Parathyroid adenoma (tissue), 2 donors: ENCODE measurements at regions not wholly inside any gene's neighbourhood (a gene's known extent, or its start where the extent isn't known, plus 50 kb on each side); places are given as distances from the start of the nearest gene placed in this dataset.

Experiments
- H2AFZ ChIP-seq: fragments of 300-600 bp; sonication (generic); one replicate; pipeline ENCODE4 v1.7.0; 2017; ENCODE audit warnings: antibody characterized with exemption, mild to moderate bottlenecking
- H3K27ac ChIP-seq: fragments of 300-600 bp; sonication (generic); one replicate; pipeline ENCODE4 v1.7.0; 2017
- H3K27me3 ChIP-seq: fragments of 300-600 bp; sonication (generic); one replicate; pipeline ENCODE4 v1.7.0; 2017; ENCODE audit warnings: low read length; ENCODE audit not compliant: control insufficient read depth, insufficient read depth
- H3K36me3 ChIP-seq: fragments of 300-600 bp; sonication (generic); one replicate; pipeline ENCODE4 v1.7.0; 2017; ENCODE audit warnings: low read length; ENCODE audit not compliant: control insufficient read depth, insufficient read depth
- H3K4me1 ChIP-seq: fragments of 300-600 bp; sonication (generic); one replicate; pipeline ENCODE4 v1.7.0; 2017; ENCODE audit warnings: control low read depth
- H3K4me2 ChIP-seq: fragments of 300-600 bp; sonication (generic); one replicate; pipeline ENCODE4 v1.7.0; 2017; ENCODE audit warnings: low read length
- H3K4me3 ChIP-seq: fragments of 300-600 bp; sonication (generic); one replicate; pipeline ENCODE4 v1.7.0; 2017; ENCODE audit warnings: low read depth, low read length
- H3K79me2 ChIP-seq: fragments of 300-600 bp; sonication (generic); one replicate; pipeline ENCODE4 v1.7.0; 2017; ENCODE audit warnings: control low read depth
- H3K9ac ChIP-seq: fragments of 300-600 bp; sonication (generic); one replicate; pipeline ENCODE4 v1.7.0; 2017; ENCODE audit warnings: mild to moderate bottlenecking
- H3K9me3 ChIP-seq: fragments of 300-600 bp; sonication (generic); one replicate; pipeline ENCODE4 v1.7.0; 2017; ENCODE audit warnings: low read length; ENCODE audit not compliant: control insufficient read depth
- TF ChIP-seq, protein P1 (sequence below): fragments of 300-600 bp; sonication (generic); IDR thresholded peaks from one replicate; pipeline ENCODE4 v1.7.0; 2017; ENCODE audit warnings: antibody characterized with exemption, mild to moderate bottlenecking
- donor health status: primary hyperparathyroidism.

DNA sequence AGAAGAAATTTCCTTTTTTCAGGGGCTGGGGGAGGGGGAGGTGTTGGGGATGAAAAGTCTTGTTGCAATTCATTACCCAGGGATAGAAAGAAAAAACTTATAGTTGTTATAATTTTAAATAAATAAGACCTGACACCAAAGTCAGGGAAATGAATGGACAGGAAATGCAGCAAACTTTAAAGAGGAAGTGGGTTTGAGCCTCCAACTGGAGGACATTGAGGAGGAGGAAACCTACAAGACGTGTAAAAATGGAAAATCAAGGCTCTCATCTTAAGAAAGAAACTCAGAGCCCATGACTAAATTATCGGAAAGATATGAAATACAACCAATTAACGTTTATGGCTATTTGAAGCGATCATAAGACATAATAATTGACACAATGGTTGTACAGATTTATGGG is 54.4 kb downstream of the NIBAN1 start:
- H3K4me2 ChIP-seq = no peak overlapping the region
- TF ChIP-seq, protein P1, sequence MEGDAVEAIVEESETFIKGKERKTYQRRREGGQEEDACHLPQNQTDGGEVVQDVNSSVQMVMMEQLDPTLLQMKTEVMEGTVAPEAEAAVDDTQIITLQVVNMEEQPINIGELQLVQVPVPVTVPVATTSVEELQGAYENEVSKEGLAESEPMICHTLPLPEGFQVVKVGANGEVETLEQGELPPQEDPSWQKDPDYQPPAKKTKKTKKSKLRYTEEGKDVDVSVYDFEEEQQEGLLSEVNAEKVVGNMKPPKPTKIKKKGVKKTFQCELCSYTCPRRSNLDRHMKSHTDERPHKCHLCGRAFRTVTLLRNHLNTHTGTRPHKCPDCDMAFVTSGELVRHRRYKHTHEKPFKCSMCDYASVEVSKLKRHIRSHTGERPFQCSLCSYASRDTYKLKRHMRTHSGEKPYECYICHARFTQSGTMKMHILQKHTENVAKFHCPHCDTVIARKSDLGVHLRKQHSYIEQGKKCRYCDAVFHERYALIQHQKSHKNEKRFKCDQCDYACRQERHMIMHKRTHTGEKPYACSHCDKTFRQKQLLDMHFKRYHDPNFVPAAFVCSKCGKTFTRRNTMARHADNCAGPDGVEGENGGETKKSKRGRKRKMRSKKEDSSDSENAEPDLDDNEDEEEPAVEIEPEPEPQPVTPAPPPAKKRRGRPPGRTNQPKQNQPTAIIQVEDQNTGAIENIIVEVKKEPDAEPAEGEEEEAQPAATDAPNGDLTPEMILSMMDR = no peak
- H3K27ac ChIP-seq = no peak overlapping the region
- H3K79me2 ChIP-seq = no peaks in the 10 kb centered on the region
- H2AFZ ChIP-seq = no peak overlapping the region
- no peak overlapping the region for H3K4me3 ChIP-seq
- H3K9me3 ChIP-seq = no peaks in the 10 kb centered on the region
- H3K36me3 ChIP-seq = no peaks in the 10 kb centered on the region
- no peak overlapping the region for H3K9ac ChIP-seq
- H3K4me1 ChIP-seq = no peaks in the 10 kb centered on the region
- H3K27me3 ChIP-seq = no peaks in the 10 kb centered on the region

DNA sequence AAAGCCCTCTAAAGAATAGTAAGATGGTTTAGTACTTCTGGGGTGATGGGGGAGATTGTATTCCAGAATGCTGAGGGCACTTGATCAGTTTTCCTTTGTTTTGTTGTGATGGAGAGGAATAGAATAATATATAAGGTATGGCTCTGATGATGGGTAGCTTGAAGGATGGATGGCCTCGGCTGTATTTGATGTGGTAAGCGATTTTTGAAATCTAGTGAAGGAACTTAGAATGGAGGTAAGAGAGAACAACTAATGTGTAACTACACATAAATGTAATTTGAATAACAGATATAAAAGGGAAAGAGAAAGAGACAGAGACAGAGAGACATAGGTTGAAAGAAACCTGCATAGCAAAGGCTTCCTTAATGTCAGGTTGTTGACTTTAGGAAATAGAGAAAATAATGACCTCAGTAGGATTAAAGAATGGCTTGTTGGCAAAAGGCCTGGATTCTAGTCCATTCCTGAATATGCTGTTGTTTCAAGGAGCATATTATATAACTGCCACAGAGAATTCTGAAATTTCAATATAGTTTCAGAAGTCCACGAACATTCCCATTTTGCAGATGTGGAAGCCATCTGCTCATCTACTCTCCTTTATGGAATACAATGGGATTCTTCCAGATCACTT is 58.7 kb downstream of the NIBAN1 start:
- H3K27ac ChIP-seq = no peak overlapping the region

DNA sequence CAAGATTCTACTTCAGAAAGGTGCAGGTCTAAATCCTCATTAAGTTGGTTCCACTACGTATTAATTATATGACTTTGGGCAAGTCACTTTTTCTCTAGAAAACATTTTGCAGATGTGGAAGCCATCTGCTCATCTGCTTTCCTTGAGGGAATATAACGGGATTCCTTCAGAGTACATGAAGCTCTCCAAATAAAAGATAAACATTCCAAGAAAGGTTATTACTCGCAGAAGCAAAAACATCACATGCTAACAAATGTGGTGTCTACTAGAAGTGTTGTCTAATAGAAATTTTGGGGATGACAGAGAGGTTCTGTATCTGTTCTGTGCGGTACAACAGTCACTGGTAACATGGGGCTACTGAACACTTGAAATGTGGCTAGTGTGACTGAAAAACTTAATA is 60.2 kb downstream of the NIBAN1 start:
- Histone ChIP-seq H3K9me3 (no peaks in the 10 kb centered on the region), H3K4me1 (no peaks in the 10 kb centered on the region), H2AFZ (no peak overlapping the region), H3K9ac (no peak overlapping the region), H3K4me3 (no peak overlapping the region), H3K27me3 (no peaks in the 10 kb centered on the region), H3K4me2 (no peak overlapping the region), H3K36me3 (no peaks in the 10 kb centered on the region), H3K27ac (no peak overlapping the region), H3K79me2 (no peaks in the 10 kb centered on the region)
- TF ChIP-seq, protein P1 = no peak

More for the DNA sequence above, 58.7 kb downstream of the NIBAN1 start:
- TF ChIP-seq, protein P1 = no peak
- no peaks in the 10 kb centered on the region for H3K27me3 ChIP-seq
- no peaks in the 10 kb centered on the region for H3K79me2 ChIP-seq
- no peak overlapping the region for H3K4me3 ChIP-seq
- no peaks in the 10 kb centered on the region for H3K9me3 ChIP-seq
- no peaks in the 10 kb centered on the region for H3K36me3 ChIP-seq
- H3K4me2 ChIP-seq = no peak overlapping the region
- H3K4me1 ChIP-seq = no peaks in the 10 kb centered on the region
- H2AFZ ChIP-seq = no peak overlapping the region
- no peak overlapping the region for H3K9ac ChIP-seq

DNA sequence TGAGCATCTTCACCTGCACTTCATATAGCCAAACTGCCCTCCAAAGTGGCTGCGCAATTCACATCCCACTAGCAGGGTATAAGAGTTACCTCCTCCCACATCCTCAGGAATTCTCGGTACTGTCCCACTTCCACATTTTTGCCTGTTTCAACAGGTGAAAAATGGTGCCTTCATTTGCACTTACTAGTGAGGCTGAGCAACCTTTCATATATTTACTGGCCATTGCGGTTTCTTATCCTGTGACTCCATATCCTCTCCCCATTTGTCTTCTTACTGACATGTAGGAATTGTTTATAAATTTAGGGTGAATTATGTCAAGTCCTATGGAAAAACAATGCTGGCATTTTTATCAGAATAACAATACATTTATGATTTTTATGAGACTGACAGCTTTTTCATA is 61.9 kb downstream of the NIBAN1 start:
- H3K27me3 ChIP-seq = no peaks in the 10 kb centered on the region
- no peaks in the 10 kb centered on the region for H3K79me2 ChIP-seq
- H3K27ac ChIP-seq = no peak overlapping the region
- no peak overlapping the region for H3K9ac ChIP-seq
- H3K4me1 ChIP-seq = no peaks in the 10 kb centered on the region
- H3K36me3 ChIP-seq = no peaks in the 10 kb centered on the region
- no peak overlapping the region for H3K4me3 ChIP-seq
- no peak overlapping the region for H3K4me2 ChIP-seq
- TF ChIP-seq, protein P1 = no peak
- H2AFZ ChIP-seq = no peak overlapping the region
- H3K9me3 ChIP-seq = no peaks in the 10 kb centered on the region

DNA sequence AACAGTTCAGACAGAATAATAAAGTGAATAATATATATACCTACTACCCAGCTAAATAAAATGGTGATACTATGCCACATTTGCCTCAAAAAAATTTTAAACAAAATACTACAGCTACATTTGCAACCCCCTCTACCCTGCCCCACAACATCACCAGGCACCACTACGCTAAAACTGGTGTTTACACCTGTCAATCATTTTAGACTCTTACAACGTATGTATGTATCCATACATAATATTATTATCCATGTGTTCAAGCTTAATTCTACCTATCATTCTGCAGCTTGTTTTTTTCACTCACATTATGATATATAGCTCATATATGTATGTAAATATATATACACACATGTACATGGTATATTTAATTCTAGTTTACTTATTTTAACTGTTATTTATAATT is 62.5 kb downstream of the NIBAN1 start:
- Histone ChIP-seq H3K4me2 (no peak overlapping the region), H3K9ac (no peak overlapping the region), H3K4me1 (no peaks in the 10 kb centered on the region), H3K9me3 (no peaks in the 10 kb centered on the region), H3K79me2 (no peaks in the 10 kb centered on the region), H3K27me3 (no peaks in the 10 kb centered on the region), H2AFZ (no peak overlapping the region), H3K27ac (no peak overlapping the region), H3K4me3 (no peak overlapping the region), H3K36me3 (no peaks in the 10 kb centered on the region)
- TF ChIP-seq, protein P1 = no peak
